ENCODE measurements at regions not wholly inside any gene's neighbourhood (a gene's known extent, or its start where the extent isn't known, plus 50 kb on each side); places are given as distances from the start of the nearest gene placed in this dataset.
A peak's percentile ranks its signal among the peaks of the same experiment; 100 is the strongest.

GRCh38 chr1:185453496-185454192 is 136.6 kb upstream of the IVNS1ABP start:
- POLR2A ChIA-PET: no interaction called here
- H3K4me1 ChIP-seq (ENCODE audit: control insufficient read depth in 1 of 2, insufficient read depth in 2 of 2, low read depth in 1 of 2, low read length in 1 of 2): peaks cover 0 to 12% of the 10 kb centered on the region in 2 experiments; a peak in 2 of 4 replicates
- no peak for TF ChIP-seq USF1 (IDR thresholded peaks at IDR 0.05; ENCODE audit: borderline replicate concordance, low read depth)
- TF ChIP-seq SIN3A (IDR thresholded peaks at IDR 0.05; ENCODE audit: borderline replicate concordance, low read depth, low read length): no peak
- 74% methylated on average over 7 of the region's 7 CpGs for WGBS (ENCODE audit: low lambda C conversion rate)
- H3K36me3 ChIP-seq (replicated peaks in 1 of 2; ENCODE audit: control insufficient read depth in 1 of 2, insufficient read depth in 2 of 2, low read length in 1 of 2): no peaks in the 10 kb centered on the region
- no peaks in the 10 kb centered on the region for H3K9me3 ChIP-seq
- H3K9me2 ChIP-seq: no peaks in the 10 kb centered on the region
- no peak for DNase-seq
- H3K79me2 ChIP-seq (ENCODE audit: insufficient read depth): no peaks in the 10 kb centered on the region
- peak overlapping the region; percentile 7; the same call in 1 of the 2 replicates for H3K4me2 ChIP-seq
- H4K20me1 ChIP-seq (ENCODE audit: insufficient read depth): no peaks in the 10 kb centered on the region
- H3K4me3 ChIP-seq (ENCODE audit: low read depth in 2 of 2, low read length in 1 of 2): no peak overlapping the region
- peak overlapping the region; percentile 43; the same call in 1 of the 2 replicates for H3K9ac ChIP-seq
- H3K27me3 ChIP-seq (ENCODE audit: insufficient read depth): no peaks in the 10 kb centered on the region
- H2AFZ ChIP-seq (ENCODE audit: low read depth): no peak overlapping the region; the same call in 1 of the 2 replicates
- CTCF ChIA-PET: no interaction called here
- H3K27ac ChIP-seq (ENCODE audit: low read depth in 2 of 2, low read length in 1 of 2): peak overlapping the region in 1 of 2 experiments; percentile 62; a peak in 3 of 4 replicates
- no peaks in the 10 kb centered on the region for H3F3A ChIP-seq (replicated peaks; ENCODE audit: insufficient read depth)

- Histone ChIP-seq H4K20me1 (ENCODE audit: insufficient read depth) (no peaks in the 10 kb centered on the region), H3K27me3 (ENCODE audit: insufficient read depth) (no peaks in the 10 kb centered on the region), H3K36me3 (replicated peaks in 1 of 2; ENCODE audit: control insufficient read depth in 1 of 2, insufficient read depth in 2 of 2, low read length in 1 of 2) (no peaks in the 10 kb centered on the region), H3K27ac (ENCODE audit: low read depth in 2 of 2, low read length in 1 of 2) (no peak overlapping the region), H3K79me2 (ENCODE audit: insufficient read depth) (no peaks in the 10 kb centered on the region), H3K9me2 (no peaks in the 10 kb centered on the region), H3K9me3 (no peaks in the 10 kb centered on the region), H3K9ac (no peak overlapping the region), H3K4me3 (ENCODE audit: low read depth in 2 of 2, low read length in 1 of 2) (no peak overlapping the region), H3F3A (replicated peaks; ENCODE audit: insufficient read depth) (no peaks in the 10 kb centered on the region), H3K4me2 (no peak overlapping the region), H2AFZ (ENCODE audit: low read depth) (no peak overlapping the region), H3K4me1 (ENCODE audit: control insufficient read depth in 1 of 2, insufficient read depth in 2 of 2, low read depth in 1 of 2, low read length in 1 of 2) (peaks cover 0 to 12% of the 10 kb centered on the region in 2 experiments; a peak in 2 of 4 replicates)
- CTCF ChIA-PET: interaction anchor here (0.6 kb wide), 2 partner anchors 20 to 145 kb away, joined by 3 read pairs; no protein-coding TSS in a partner anchor
- POLR2A ChIA-PET: no interaction called here
- no peak for DNase-seq
- TF ChIP-seq JUND (IDR thresholded peaks at IDR 0.05): no peak
- no peak for TF ChIP-seq FOXJ3 (CRISPR knock-in tag; IDR thresholded peaks at IDR 0.05)
- no peak for TF ChIP-seq NFIC (IDR thresholded peaks at IDR 0.05; ENCODE audit: borderline replicate concordance)
- no peak for TF ChIP-seq FOXM1 (IDR thresholded peaks at IDR 0.05; ENCODE audit: low read depth)
- TF ChIP-seq SIN3A (IDR thresholded peaks at IDR 0.05; ENCODE audit: borderline replicate concordance, low read depth, low read length): no peak
- no peak for TF ChIP-seq FOSL2 (IDR thresholded peaks at IDR 0.05; ENCODE audit: borderline replicate concordance, low read depth)
- no peak for TF ChIP-seq GATA2 (CRISPR knock-in tag; IDR thresholded peaks at IDR 0.05)
- TF ChIP-seq GABPA (IDR thresholded peaks at IDR 0.05; ENCODE audit: low read depth): no peak
- TF ChIP-seq TCF12 (IDR thresholded peaks at IDR 0.05): no peak
- TF ChIP-seq TAF1 (IDR thresholded peaks at IDR 0.05; ENCODE audit: borderline replicate concordance, low read depth, low read length): no peak
- no peak for TF ChIP-seq RAD21 (IDR thresholded peaks at IDR 0.05; ENCODE audit: low read length)
- no peak for TF ChIP-seq EZH2phosphoT487 (IDR thresholded peaks at IDR 0.05; ENCODE audit: borderline replicate concordance, low read depth)
- TF ChIP-seq RCOR1 (IDR thresholded peaks at IDR 0.05; ENCODE audit: low read length): no peak
- TF ChIP-seq EP300 (IDR thresholded peaks at IDR 0.05; ENCODE audit: borderline replicate concordance in 1 of 2, low read depth in 1 of 2, low read length in 1 of 2): no peak
- no peak for TF ChIP-seq CHD2 (IDR thresholded peaks at IDR 0.05; ENCODE audit: low read length, partially characterized antibody)
- no peak for TF ChIP-seq CTCF (IDR thresholded peaks at IDR 0.05)
- no peak for TF ChIP-seq NRF1 (IDR thresholded peaks at IDR 0.05; ENCODE audit: low read depth, low read length)
- TF ChIP-seq USF1 (IDR thresholded peaks at IDR 0.05; ENCODE audit: borderline replicate concordance, low read depth): no peak
- WGBS (ENCODE audit: low lambda C conversion rate): 54% methylated on average over 5 of the region's 5 CpGs
These were observed 133.9 kb upstream of the IVNS1ABP start for GRCh38 chr1:185450917-185451316.
